HepG2 (cell line): ENCODE measurements at regions not wholly inside any gene's neighbourhood (a gene's known extent, or its start where the extent isn't known, plus 50 kb on each side); places are given as distances from the start of the nearest gene placed in this dataset.

Experiments
- ATAC-seq: fragments of 200-7000 bp; cut with Tn5 transposase; 3 replicates; pipeline ENCODE4 v1.9.1; 2020; ENCODE audit warnings: mild to moderate bottlenecking, moderate library complexity
- BruUV-seq: library from RNA; stranded (reverse); fragments of 400-500 nt; replicated peaks from 2 replicates; lab custom pipeline; 2021; lab: Mats Ljungman, UMichigan
- CTCF ChIA-PET: fragments of 300-600 bp; formaldehyde crosslinking; extraction: SDS; loops from one replicate; lab custom pipeline; 2021; ENCODE audit warnings: low total read pairs, inconsistent platforms, low intra/inter-chr PET ratio; lab: Yijun Ruan, JAX
- POLR2A ChIA-PET: fragments of 350-600 bp; sonication (Branson Sonifier 250); formaldehyde crosslinking; loops from one replicate; lab custom pipeline; 2020; ENCODE audit warnings: antibody characterized with exemption, inconsistent platforms; lab: Yijun Ruan, JAX
- DNase-seq: peaks from one replicate; pipeline ENCODE4 v3.0.0-alpha.2; 2015; ENCODE audit warnings: low spot score
- FAIRE-seq: peaks from 3 replicates; lab custom pipeline; 2011; peaks lifted over from hg19 to GRCh38; lab: Jason Lieb, UNC
- H2AFZ ChIP-seq: one replicate; pipeline ENCODE4 v1.6.1; 2011; ENCODE audit warnings: low read length, inconsistent platforms
- H3K27ac ChIP-seq: fragments of 300-600 bp; 3 replicates; pipeline ENCODE4 v1.8.0; 2011; ENCODE audit warnings: mixed run types, mild to moderate bottlenecking, mixed read lengths, low read length, inconsistent platforms; ENCODE audit not compliant: insufficient read depth; ENCODE audit errors: extremely low read length
- H3K27me3 ChIP-seq, 2 experiments: fragments of 200-600 bp in 1 of 2; 2 replicates in 1 of 2; 3 replicates in 1 of 2; pipeline versions ENCODE4 v1.6.0 to v1.8.0; 2011; ENCODE audit warnings: low read length in 2 of 2, mild to moderate bottlenecking in 2 of 2, moderate library complexity in 2 of 2, inconsistent platforms in 1 of 2; ENCODE audit not compliant: insufficient read depth in 2 of 2, control insufficient read depth in 1 of 2
- H3K36me3 ChIP-seq, 2 experiments: fragments of 200-600 bp in 1 of 2; replicated peaks in 1 of 2; 2 replicates in 1 of 2; 3 replicates in 1 of 2; pipeline versions ENCODE4 v1.5.1 to v1.8.0; 2011; ENCODE audit warnings: low read length in 2 of 2, inconsistent platforms in 1 of 2; ENCODE audit not compliant: insufficient read depth in 2 of 2, control insufficient read depth in 1 of 2
- H3K4me1 ChIP-seq: 2 replicates; pipeline ENCODE4 v1.5.1; 2012; ENCODE audit warnings: low read length, inconsistent platforms; ENCODE audit not compliant: insufficient read depth
- H3K4me2 ChIP-seq: 2 replicates; pipeline ENCODE4 v1.6.0; 2011; ENCODE audit warnings: low read depth, low read length, inconsistent platforms
- H3K4me3 ChIP-seq, 3 experiments: fragments of 200-600 bp in 1 of 3; sonication (generic), shearing (Covaris generic) in 1 of 3; replicated peaks in 1 of 3; 2 replicates each; pipeline ENCODE4 v1.5.1; 2011 to 2016; ENCODE audit warnings: low read length in 3 of 3, inconsistent platforms in 2 of 3, low read depth in 2 of 3, mild to moderate bottlenecking in 2 of 3, control low read depth in 1 of 3, mixed read lengths in 1 of 3; ENCODE audit not compliant: insufficient read depth in 1 of 3
- H3K79me2 ChIP-seq: one replicate; pipeline ENCODE4 v1.6.1; 2011; ENCODE audit warnings: low read length, inconsistent platforms; ENCODE audit not compliant: insufficient read depth
- H3K9ac ChIP-seq: 2 replicates; pipeline ENCODE4 v1.6.0; 2011; ENCODE audit warnings: mild to moderate bottlenecking, low read depth, low read length, inconsistent platforms; ENCODE audit not compliant: insufficient read depth
- H3K9me3 ChIP-seq: 2 replicates; pipeline ENCODE4 v1.5.1; 2012; ENCODE audit warnings: mild to moderate bottlenecking, low read length
- H4K20me1 ChIP-seq: 2 replicates; pipeline ENCODE4 v1.6.0; 2011; ENCODE audit warnings: inconsistent platforms, mild to moderate bottlenecking, low read length, moderate library complexity; ENCODE audit not compliant: insufficient read depth
- HINFP ChIP-seq: sonication (generic); formaldehyde crosslinking; IDR thresholded peaks from 2 replicates; pipeline ENCODE4 v1.4.0; 2020; ENCODE audit warnings: low read depth, mild to moderate bottlenecking, missing genetic modification reagents
- HMGXB4 ChIP-seq, 2 experiments: sonication (generic) in 1 of 2; formaldehyde crosslinking in 1 of 2; IDR thresholded peaks; 2 replicates each; pipeline versions ENCODE4 v1.4.0 to v1.6.1; 2018 to 2020; ENCODE audit warnings: missing genetic modification reagents in 2 of 2, borderline replicate concordance in 1 of 2, low read depth in 1 of 2, mild to moderate bottlenecking in 1 of 2, missing biosample characterization in 1 of 2
- KIAA2018 ChIP-seq: sonication (generic); formaldehyde crosslinking; IDR thresholded peaks from 2 replicates; pipeline ENCODE4 v1.5.0; 2020; ENCODE audit warnings: mild to moderate bottlenecking, missing genetic modification reagents, borderline replicate concordance
- PRDM15 ChIP-seq: sonication (generic); formaldehyde crosslinking; IDR thresholded peaks from 2 replicates; pipeline ENCODE4 v1.4.0; 2020; ENCODE audit warnings: missing genetic modification reagents
- ZNF788 ChIP-seq: sonication (generic); formaldehyde crosslinking; IDR thresholded peaks from 2 replicates; pipeline ENCODE4 v1.5.0; 2020; ENCODE audit warnings: mild to moderate bottlenecking, missing genetic modification reagents, borderline replicate concordance
- WGBS: methylation state at CpG from one replicate; pipeline ENCODE4 v1.1.6; 2017; ENCODE audit warnings: low lambda C conversion rate; 5-methylcytosine and 5-hydroxymethylcytosine counted together
- in situ Hi-C: cut with HindIII; loops from 2 replicates; pipeline ENCODE4 v1.10.0; 2017; ENCODE audit warnings: low pct_unique_long_range_greater_than_20kb; ENCODE audit not compliant: extremely low pct_ligation_motif_present
- intact Hi-C: fragments of 100-400 bp; cut with micrococcal nuclease; formaldehyde crosslinking; loops from one replicate; pipeline ENCODE4 v1.10.0; 2022; ENCODE audit not compliant: unreplicated experiment

GRCh38 chr4:81988178-81988577, 385.6 kb downstream of the HNRNPD start:
- H3K9ac ChIP-seq: no peak overlapping the region
- in situ Hi-C loops: no loop called here
- intact Hi-C loops: no loop called here
- no peaks in the 10 kb centered on the region for H3K9me3 ChIP-seq
- H3K27ac ChIP-seq: no peak overlapping the region
- H3K4me2 ChIP-seq: no peak overlapping the region
- H4K20me1 ChIP-seq: no peaks in the 10 kb centered on the region
- TF ChIP-seq HINFP (no peak), HMGXB4 (CRISPR knock-in tag; IDR thresholded peaks at IDR 0.05; ENCODE audit: borderline replicate concordance in 1 of 2, low read depth in 1 of 2) (no peak), ZNF788 (CRISPR knock-in tag) (no peak), KIAA2018 (CRISPR knock-in tag) (no peak), PRDM15 (no peak)
- H3K79me2 ChIP-seq: no peaks in the 10 kb centered on the region
- H3K27me3 ChIP-seq: no peaks in the 10 kb centered on the region; a peak in 1 of 5 replicates
- H3K4me1 ChIP-seq: no peaks in the 10 kb centered on the region; the same call in 1 of the 2 replicates
- CTCF ChIA-PET: no interaction called here
- WGBS: 43% methylated on average over 4 of the region's 4 CpGs
- POLR2A ChIA-PET: no interaction called here
- no peak overlapping the region for H3K4me3 ChIP-seq
- DNase-seq (no peak), FAIRE-seq (no peak), ATAC-seq (no peak)
- no TSS peak for BruUV-seq
- no peaks in the 10 kb centered on the region for H3K36me3 ChIP-seq
- no peak overlapping the region for H2AFZ ChIP-seq
